CD14-positive monocyte (primary cell): ENCODE measurements at regions not wholly inside any gene's neighbourhood (a gene's known extent, or its start where the extent isn't known, plus 50 kb on each side); places are given as distances from the start of the nearest gene placed in this dataset.

Experiments
- DNase-seq, 3 donors: peaks; one replicate each; pipeline ENCODE4 v3.0.0-alpha.2; 2011 to 2022
- H2AFZ ChIP-seq: 2 replicates; pipeline ENCODE4 v1.6.0; 2012; ENCODE audit warnings: mild to moderate bottlenecking, low read depth, low read length, inconsistent platforms; ENCODE audit not compliant: insufficient read depth, poor library complexity, severe bottlenecking
- H3K27ac ChIP-seq, 2 donors: 1 replicate in 1 of 2; 2 replicates in 1 of 2; pipeline ENCODE4 v1.5.1; 2012 to 2013; ENCODE audit warnings: low read length in 2 of 2, control low read depth in 1 of 2, inconsistent platforms in 1 of 2, low read depth in 1 of 2, mild to moderate bottlenecking in 1 of 2
- H3K27me3 ChIP-seq, 2 donors: one replicate each; pipeline versions ENCODE4 v1.6.0 to v1.6.1; 2011 to 2013; ENCODE audit warnings: low read length in 2 of 2; ENCODE audit not compliant: control insufficient read depth in 2 of 2, insufficient read depth in 2 of 2
- H3K36me3 ChIP-seq, 2 donors: replicated peaks in 1 of 2; 1 replicate in 1 of 2; 2 replicates in 1 of 2; pipeline versions ENCODE4 v1.5.1 to v1.6.1; 2012 to 2013; ENCODE audit warnings: low read length in 2 of 2, control low read depth in 1 of 2, inconsistent platforms in 1 of 2, mild to moderate bottlenecking in 1 of 2; ENCODE audit not compliant: insufficient read depth in 2 of 2, control insufficient read depth in 1 of 2
- H3K4me1 ChIP-seq, 2 donors: 1 replicate in 1 of 2; 2 replicates in 1 of 2; pipeline versions ENCODE4 v1.5.1 to v1.6.1; 2012 to 2013; ENCODE audit warnings: low read length in 2 of 2, control low read depth in 1 of 2, inconsistent platforms in 1 of 2, mild to moderate bottlenecking in 1 of 2, moderate library complexity in 1 of 2; ENCODE audit not compliant: insufficient read depth in 2 of 2, control insufficient read depth in 1 of 2
- H3K4me2 ChIP-seq: replicated peaks from 2 replicates; pipeline ENCODE3; 2012; ENCODE audit warnings: low read length, moderate library complexity, mild to moderate bottlenecking; ENCODE audit not compliant: poor library complexity, severe bottlenecking; ENCODE audit errors: extremely low read depth
- H3K4me3 ChIP-seq, 3 experiments: fragments of 200-600 bp in 1 of 3; sonication (generic) in 1 of 3; replicated peaks in 1 of 3; 1 replicate in 2 of 3; 2 replicates in 1 of 3; pipeline ENCODE4 v1.5.1; 2011 to 2013; ENCODE audit warnings: low read length in 3 of 3, mild to moderate bottlenecking in 3 of 3, control low read depth in 2 of 3, low read depth in 2 of 3, inconsistent platforms in 1 of 3, moderate library complexity in 1 of 3
- H3K79me2 ChIP-seq: 2 replicates; pipeline ENCODE4 v1.6.0; 2012; ENCODE audit warnings: mild to moderate bottlenecking, control low read depth, inconsistent platforms, low read length, moderate library complexity; ENCODE audit not compliant: insufficient read depth
- H3K9ac ChIP-seq: 2 replicates; pipeline ENCODE4 v1.6.0; 2017; ENCODE audit warnings: low read length, mild to moderate bottlenecking; ENCODE audit not compliant: insufficient read depth, poor library complexity, severe bottlenecking
- H3K9me3 ChIP-seq, 2 donors: replicated peaks in 1 of 2; 1 replicate in 1 of 2; 2 replicates in 1 of 2; pipeline versions ENCODE4 v1.5.1 to v1.6.1; 2012 to 2013; ENCODE audit warnings: low read length in 2 of 2, control low read depth in 1 of 2; ENCODE audit not compliant: control insufficient read depth in 1 of 2, insufficient read depth in 1 of 2
- H4K20me1 ChIP-seq: 2 replicates; pipeline ENCODE4 v1.6.0; 2012; ENCODE audit warnings: mild to moderate bottlenecking, low read length, control low read depth, moderate library complexity; ENCODE audit not compliant: insufficient read depth
- H3K27ac Mint-ChIP-seq, 7 donors: one replicate each; pipeline ENCODE4 v1.8.0; 2020; ENCODE audit warnings: mild to moderate bottlenecking in 7 of 7, mixed read lengths in 7 of 7, moderate library complexity in 6 of 7, inconsistent platforms in 2 of 7
- H3K27me3 Mint-ChIP-seq, 3 donors: one replicate each; pipeline ENCODE4 v1.8.0; 2021 to 2022; ENCODE audit warnings: low read depth in 3 of 3, mild to moderate bottlenecking in 3 of 3, mixed read lengths in 3 of 3, moderate library complexity in 3 of 3, inconsistent platforms in 1 of 3
- H3K36me3 Mint-ChIP-seq, 2 donors: one replicate each; pipeline ENCODE4 v1.8.0; 2020; ENCODE audit warnings: mixed read lengths in 2 of 2, inconsistent platforms in 1 of 2, mild to moderate bottlenecking in 1 of 2
- H3K4me1 Mint-ChIP-seq: one replicate; pipeline ENCODE4 v1.8.0; 2020; ENCODE audit warnings: mild to moderate bottlenecking, mixed read lengths
- H3K4me3 Mint-ChIP-seq, 2 donors: one replicate each; pipeline ENCODE4 v1.8.0; 2020; ENCODE audit warnings: mild to moderate bottlenecking in 2 of 2, mixed read lengths in 2 of 2, moderate library complexity in 1 of 2
- H3K9me3 Mint-ChIP-seq, 7 donors: one replicate each; pipeline ENCODE4 v1.8.0; 2020 to 2022; ENCODE audit warnings: mixed read lengths in 7 of 7, mild to moderate bottlenecking in 6 of 7, moderate library complexity in 6 of 7, inconsistent platforms in 2 of 7
- WGBS: methylation state at CpG from one replicate; pipeline ENCODE4 v1.1.5; 2013; ENCODE audit warnings: missing lambda C conversion rate; ENCODE audit not compliant: insufficient coverage; 5-methylcytosine and 5-hydroxymethylcytosine counted together
- intact Hi-C, 2 donors: fragments of 100-400 bp; cut with micrococcal nuclease; formaldehyde crosslinking; loops; one replicate each; pipeline versions ENCODE4 v1.15.0 to v1.15.1; 2023
- TF ChIP-seq, protein P1 (sequence below): fragments of 200-600 bp; IDR thresholded peaks from one replicate; pipeline ENCODE4 v1.8.0; 2022; ENCODE audit warnings: antibody characterized with exemption, mild to moderate bottlenecking

- intact Hi-C loops: no loop called here
- Histone ChIP-seq H3K4me2 (no peak overlapping the region), H3K9ac (no peak overlapping the region), H3K4me3 (no peak overlapping the region), H4K20me1 (no peaks in the 10 kb centered on the region), H3K4me1 (no peaks in the 10 kb centered on the region), H2AFZ (no peak overlapping the region), H3K9me3 (no peaks in the 10 kb centered on the region), H3K27me3 (peaks cover 0 to 2% of the 10 kb centered on the region in 2 donors), H3K27ac (no peak overlapping the region), H3K79me2 (no peaks in the 10 kb centered on the region), H3K36me3 (no peaks in the 10 kb centered on the region)
- WGBS: no CpG with 5 or more reads among the region's 4 CpGs
- Mint-ChIP-seq H3K27me3 (peaks cover 4 to 7% (median 5%) of the 10 kb centered on the region in 3 donors), H3K36me3 (peaks cover 0 to 4% of the 10 kb centered on the region in 2 donors), H3K4me1 (peaks cover 3% of the 10 kb centered on the region), H3K4me3 (no peak overlapping the region), H3K27ac (no peak overlapping the region), H3K9me3 (peaks cover 0 to 8% (median 2%) of the 10 kb centered on the region in 7 donors)
- no peak for DNase-seq
- TF ChIP-seq, protein P1, sequence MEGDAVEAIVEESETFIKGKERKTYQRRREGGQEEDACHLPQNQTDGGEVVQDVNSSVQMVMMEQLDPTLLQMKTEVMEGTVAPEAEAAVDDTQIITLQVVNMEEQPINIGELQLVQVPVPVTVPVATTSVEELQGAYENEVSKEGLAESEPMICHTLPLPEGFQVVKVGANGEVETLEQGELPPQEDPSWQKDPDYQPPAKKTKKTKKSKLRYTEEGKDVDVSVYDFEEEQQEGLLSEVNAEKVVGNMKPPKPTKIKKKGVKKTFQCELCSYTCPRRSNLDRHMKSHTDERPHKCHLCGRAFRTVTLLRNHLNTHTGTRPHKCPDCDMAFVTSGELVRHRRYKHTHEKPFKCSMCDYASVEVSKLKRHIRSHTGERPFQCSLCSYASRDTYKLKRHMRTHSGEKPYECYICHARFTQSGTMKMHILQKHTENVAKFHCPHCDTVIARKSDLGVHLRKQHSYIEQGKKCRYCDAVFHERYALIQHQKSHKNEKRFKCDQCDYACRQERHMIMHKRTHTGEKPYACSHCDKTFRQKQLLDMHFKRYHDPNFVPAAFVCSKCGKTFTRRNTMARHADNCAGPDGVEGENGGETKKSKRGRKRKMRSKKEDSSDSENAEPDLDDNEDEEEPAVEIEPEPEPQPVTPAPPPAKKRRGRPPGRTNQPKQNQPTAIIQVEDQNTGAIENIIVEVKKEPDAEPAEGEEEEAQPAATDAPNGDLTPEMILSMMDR: no peak
Observed at GRCh38 chr10:31646519-31646918, 282.1 kb downstream of the ARHGAP12 start.

- no peaks in the 10 kb centered on the region for H3K79me2 ChIP-seq
- Mint-ChIP-seq H3K4me1 (peaks cover 3% of the 10 kb centered on the region), H3K9me3 (peaks cover 0 to 9% (median 4%) of the 10 kb centered on the region in 7 donors), H3K27me3 (peaks cover 2 to 7% (median 6%) of the 10 kb centered on the region in 3 donors), H3K4me3 (no peak overlapping the region), H3K36me3 (peaks cover 0 to 4% of the 10 kb centered on the region in 2 donors), H3K27ac (peak overlapping the region in 1 of 7 donors; percentile 41)
- no peaks in the 10 kb centered on the region for H3K9me3 ChIP-seq
- no peak overlapping the region for H3K4me2 ChIP-seq
- no peak overlapping the region for H3K4me3 ChIP-seq
- no peak overlapping the region for H3K27ac ChIP-seq
- no peaks in the 10 kb centered on the region for H3K36me3 ChIP-seq
- TF ChIP-seq, protein P1: no peak
- no peak for DNase-seq
- H2AFZ ChIP-seq: no peak overlapping the region
- H3K4me1 ChIP-seq: no peaks in the 10 kb centered on the region
- no peak overlapping the region for H3K9ac ChIP-seq
- 100% methylated on average over 5 of the region's 6 CpGs for WGBS
- H3K27me3 ChIP-seq: peaks cover 0 to 2% of the 10 kb centered on the region in 2 donors
- intact Hi-C loops: no loop called here
- no peaks in the 10 kb centered on the region for H4K20me1 ChIP-seq
Observed at GRCh38 chr10:31645786-31646185, 282.8 kb downstream of the ARHGAP12 start.
